AG04449 (cell line): ENCODE measurements at regions not wholly inside any gene's neighbourhood (a gene's known extent, or its start where the extent isn't known, plus 50 kb on each side); places are given as distances from the start of the nearest gene placed in this dataset.

Source experiments
- CTCF ChIA-PET: fragments of 350-600 bp; formaldehyde crosslinking; extraction: SDS; loops from one replicate; lab custom pipeline; 2021; ENCODE audit warnings: antibody characterized with exemption; lab: Yijun Ruan, JAX
- POLR2A ChIA-PET: fragments of 400-600, 350-600 bp; formaldehyde crosslinking; extraction: SDS; loops from one replicate; lab custom pipeline; 2020; ENCODE audit warnings: antibody characterized with exemption, inconsistent platforms; lab: Yijun Ruan, JAX
- DNase-seq: peaks from one replicate; pipeline ENCODE4 v3.0.0-alpha.2; 2010; ENCODE audit warnings: low read depth, low spot score
- H3K4me3 ChIP-seq: 2 replicates; pipeline ENCODE4 v1.5.1; 2011; ENCODE audit warnings: low read depth, mild to moderate bottlenecking, control low read depth, low read length
- CTCF ChIP-seq: IDR thresholded peaks from one replicate; pipeline ENCODE4 v1.5.1; 2011; ENCODE audit warnings: mild to moderate bottlenecking, moderate library complexity, low read length, control low read depth, inconsistent platforms; ENCODE audit not compliant: insufficient read depth; ENCODE audit errors: missing control alignments

GRCh38 chr13:85379991-85380390, 419.2 kb downstream of the SLITRK6 start:
- POLR2A ChIA-PET: no interaction called here
- no peak for DNase-seq
- CTCF ChIA-PET: no interaction called here
- no peak for TF ChIP-seq CTCF
- no peak overlapping the region for H3K4me3 ChIP-seq

- POLR2A ChIA-PET: no interaction called here
- no peak for TF ChIP-seq CTCF
- CTCF ChIA-PET: no interaction called here
- DNase-seq: no peak
- H3K4me3 ChIP-seq: no peak overlapping the region
These were observed 419.8 kb downstream of the SLITRK6 start for GRCh38 chr13:85379433-85379832.

- ChIA-PET POLR2A (no interaction called here), CTCF (no interaction called here)
- no peak for TF ChIP-seq CTCF
- H3K4me3 ChIP-seq: no peak overlapping the region
- no peak for DNase-seq
These were observed 421.4 kb downstream of the SLITRK6 start for GRCh38 chr13:85377783-85378182.

DNA sequence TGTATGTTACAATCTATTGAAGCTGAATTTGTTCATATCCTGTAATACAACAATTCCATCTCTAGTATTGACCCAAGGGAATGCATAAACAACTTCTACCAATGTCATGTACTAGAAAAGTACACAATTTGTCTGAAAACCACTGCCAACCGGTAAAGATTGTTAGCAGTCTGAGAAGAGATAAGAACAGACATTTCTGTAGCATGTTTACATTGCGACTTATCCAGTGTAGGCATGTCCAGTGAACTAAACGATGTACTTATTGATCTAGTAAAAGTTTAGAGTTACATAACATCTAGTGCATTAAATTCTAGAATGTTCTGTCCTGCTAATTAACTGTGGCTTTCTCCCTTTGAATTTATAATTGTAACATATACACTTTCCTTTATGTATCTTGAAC, 425.9 kb downstream of the SLITRK6 start:
- POLR2A ChIA-PET: no interaction called here
- TF ChIP-seq CTCF: no peak
- H3K4me3 ChIP-seq: no peak overlapping the region
- CTCF ChIA-PET: no interaction called here
- no peak for DNase-seq

- no peak for TF ChIP-seq CTCF
- ChIA-PET POLR2A (no interaction called here), CTCF (no interaction called here)
- H3K4me3 ChIP-seq: no peak overlapping the region
- no peak for DNase-seq
These were observed 428.0 kb downstream of the SLITRK6 start for GRCh38 chr13:85371254-85371653.

GRCh38 chr13:85368686-85369085, 430.5 kb downstream of the SLITRK6 start:
- no peak overlapping the region for H3K4me3 ChIP-seq
- no peak for TF ChIP-seq CTCF
- no peak for DNase-seq
- POLR2A ChIA-PET: no interaction called here
- CTCF ChIA-PET: no interaction called here
